NOMO-1 treated with DMSO at 0.1 percent for 48 hours (cell line): ENCODE measurements at regions not wholly inside any gene's neighbourhood (a gene's known extent, or its start where the extent isn't known, plus 50 kb on each side); places are given as distances from the start of the nearest gene placed in this dataset.
"Not testable (repeated sequence)": the region's sequence is repeated elsewhere in the genome, so short reads cannot be mapped to it uniquely, and the experiment has no call there.

Source experiments
- DNase-seq: peaks from one replicate; lab custom pipeline; 2025; ENCODE audit not compliant: unreplicated experiment; lab: John Stamatoyannopoulos, UW

- DNase-seq: no peak
Measured at GRCh38 chr15:87549860-87550259, 706.7 kb downstream of the NTRK3 start.

GRCh38 chr15:87549296-87549695 lies 707.2 kb downstream of the NTRK3 start:
- DNase-seq: no peak

- not testable (repeated sequence) for DNase-seq
Measured at GRCh38 chr15:87548590-87548989, 707.9 kb downstream of the NTRK3 start.

GRCh38 chr15:87547470-87548181 lies 708.9 kb downstream of the NTRK3 start:
- DNase-seq: no peak

GRCh38 chr15:87538327-87538834 lies 718.2 kb downstream of the NTRK3 start:
- no peak for DNase-seq

- no peak for DNase-seq
Measured at GRCh38 chr15:87537295-87537694, 719.2 kb downstream of the NTRK3 start.

GRCh38 chr15:87533637-87534036 lies 722.9 kb downstream of the NTRK3 start:
- DNase-seq: not testable (repeated sequence)

- no peak for DNase-seq
Measured at GRCh38 chr15:87528873-87529272, 727.7 kb downstream of the NTRK3 start.

- DNase-seq: no peak
Measured at GRCh38 chr15:87527875-87528274, 728.7 kb downstream of the NTRK3 start.

- no peak for DNase-seq
Measured at GRCh38 chr15:87527416-87527815, 729.1 kb downstream of the NTRK3 start.

- no peak for DNase-seq
Measured at GRCh38 chr15:87523516-87523915, 733.0 kb downstream of the NTRK3 start.

- DNase-seq: no peak
Measured at GRCh38 chr15:87522997-87523396, 733.5 kb downstream of the NTRK3 start.

- DNase-seq: no peak
Measured at GRCh38 chr15:87518957-87519356, 737.6 kb downstream of the NTRK3 start.

- DNase-seq: no peak
Measured at GRCh38 chr15:87508086-87508485, 748.5 kb downstream of the NTRK3 start.

- no peak for DNase-seq
Measured at GRCh38 chr15:87502173-87502572, 754.4 kb downstream of the NTRK3 start.

GRCh38 chr15:87500240-87500639 lies 756.3 kb downstream of the NTRK3 start:
- DNase-seq: no peak

GRCh38 chr15:87498560-87498959 lies 758.0 kb downstream of the NTRK3 start:
- DNase-seq: no peak

GRCh38 chr15:87496795-87497194 lies 759.7 kb downstream of the NTRK3 start:
- no peak for DNase-seq

- no peak for DNase-seq
Measured at GRCh38 chr15:87496109-87496508, 760.4 kb downstream of the NTRK3 start.

- DNase-seq: no peak
Measured at GRCh38 chr15:87493803-87494202, 762.7 kb downstream of the NTRK3 start.

- no peak for DNase-seq
Measured at GRCh38 chr15:87492321-87492720, 764.2 kb downstream of the NTRK3 start.

GRCh38 chr15:87490666-87491065 lies 765.9 kb downstream of the NTRK3 start:
- DNase-seq: no peak
